Activated T-cell treated with anti-CD3 and anti-CD28 coated beads, Interleukin-2, amount 50 U/mL, for 48 hours (primary cell): ENCODE measurements at regions not wholly inside any gene's neighbourhood (a gene's known extent, or its start where the extent isn't known, plus 50 kb on each side); places are given as distances from the start of the nearest gene placed in this dataset.

Experiments
- DNase-seq, 2 experiments: peaks; one replicate each; pipeline ENCODE4 v3.0.0-alpha.2; 2020

DNA sequence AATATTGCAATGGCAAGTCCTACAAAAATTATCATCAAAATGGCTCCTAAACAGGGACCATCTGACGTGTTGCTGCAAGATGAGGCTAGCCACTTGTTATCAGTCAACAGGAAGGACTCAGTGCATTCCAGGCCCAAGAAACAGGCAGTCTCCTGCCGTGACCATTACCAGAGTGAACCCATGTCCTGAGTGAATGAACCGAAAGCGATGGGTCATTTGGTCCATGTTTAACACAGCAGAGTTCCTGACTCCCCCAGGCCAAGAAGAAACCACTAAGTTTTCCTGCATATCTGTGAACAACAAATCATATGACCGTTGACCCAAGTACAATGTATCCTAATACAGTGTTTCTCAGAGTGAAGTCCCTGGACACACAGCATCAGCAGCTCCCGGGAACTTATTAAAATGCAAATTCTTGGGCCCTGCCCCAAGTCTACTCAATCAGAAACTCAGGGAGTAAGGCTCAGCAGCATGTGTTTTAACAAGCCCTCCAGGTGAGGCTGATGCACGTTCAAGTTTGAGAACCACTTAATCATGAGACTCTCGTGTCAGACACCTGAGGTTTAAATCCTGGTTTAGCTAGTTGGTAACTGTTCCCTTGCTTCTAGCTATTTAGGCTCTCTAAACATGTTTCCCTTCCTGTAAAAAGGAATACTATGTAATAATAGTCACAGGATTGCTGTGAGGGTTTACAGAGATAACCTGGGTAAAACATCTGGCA is 429.4 kb upstream of the MAF start:
- DNase-seq: no peak

DNA sequence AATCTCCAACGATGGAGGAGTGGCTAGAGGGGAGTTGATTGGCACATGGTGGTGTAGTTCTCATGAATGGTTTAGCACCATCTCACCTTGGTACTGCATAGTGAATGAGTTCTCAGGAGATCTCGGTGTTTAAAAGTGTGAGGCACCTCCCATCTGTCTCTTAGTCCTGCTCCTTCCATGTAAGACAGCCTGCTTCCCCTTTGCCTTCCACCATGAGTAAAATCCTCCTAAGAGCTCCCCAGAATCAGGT is 428.8 kb upstream of the MAF start:
- DNase-seq: no peak

DNA sequence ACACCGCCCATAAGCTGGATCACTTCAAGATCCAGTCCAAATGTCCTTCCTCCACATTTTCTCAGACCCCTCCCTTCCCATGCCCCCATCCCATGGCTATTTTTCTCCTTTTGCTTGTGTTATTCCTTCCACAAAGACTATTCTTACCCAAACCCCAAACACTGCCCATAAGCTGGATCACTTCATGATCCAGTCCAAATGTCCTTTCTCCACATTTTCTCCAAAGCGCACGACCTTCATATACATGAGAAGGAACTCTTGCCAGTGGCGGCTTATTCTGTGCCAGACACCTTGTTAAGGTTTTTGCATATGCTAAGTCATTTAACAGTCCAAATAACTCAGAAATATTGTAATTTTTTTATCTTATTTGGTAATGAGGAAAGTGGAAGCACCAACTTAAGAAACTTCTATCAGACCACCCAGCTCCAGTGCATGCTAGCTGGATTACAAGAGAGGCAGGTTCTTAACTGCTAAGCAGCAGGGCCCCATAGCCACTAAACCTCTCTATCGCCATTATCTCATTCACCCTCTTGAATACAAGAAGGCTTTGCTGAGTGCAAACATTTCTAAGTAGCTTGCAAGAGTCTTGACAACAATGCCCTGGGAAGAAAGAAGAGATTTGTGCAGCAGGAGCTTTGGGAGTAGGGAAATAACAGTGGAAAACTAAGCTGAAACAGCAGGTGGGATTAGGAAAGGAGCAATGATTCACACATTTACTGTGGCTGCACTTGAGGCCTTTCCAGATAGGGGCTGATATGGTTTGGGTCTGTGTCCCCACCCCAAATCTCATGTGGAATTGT is 428.2 kb upstream of the MAF start:
- no peak for DNase-seq

DNA sequence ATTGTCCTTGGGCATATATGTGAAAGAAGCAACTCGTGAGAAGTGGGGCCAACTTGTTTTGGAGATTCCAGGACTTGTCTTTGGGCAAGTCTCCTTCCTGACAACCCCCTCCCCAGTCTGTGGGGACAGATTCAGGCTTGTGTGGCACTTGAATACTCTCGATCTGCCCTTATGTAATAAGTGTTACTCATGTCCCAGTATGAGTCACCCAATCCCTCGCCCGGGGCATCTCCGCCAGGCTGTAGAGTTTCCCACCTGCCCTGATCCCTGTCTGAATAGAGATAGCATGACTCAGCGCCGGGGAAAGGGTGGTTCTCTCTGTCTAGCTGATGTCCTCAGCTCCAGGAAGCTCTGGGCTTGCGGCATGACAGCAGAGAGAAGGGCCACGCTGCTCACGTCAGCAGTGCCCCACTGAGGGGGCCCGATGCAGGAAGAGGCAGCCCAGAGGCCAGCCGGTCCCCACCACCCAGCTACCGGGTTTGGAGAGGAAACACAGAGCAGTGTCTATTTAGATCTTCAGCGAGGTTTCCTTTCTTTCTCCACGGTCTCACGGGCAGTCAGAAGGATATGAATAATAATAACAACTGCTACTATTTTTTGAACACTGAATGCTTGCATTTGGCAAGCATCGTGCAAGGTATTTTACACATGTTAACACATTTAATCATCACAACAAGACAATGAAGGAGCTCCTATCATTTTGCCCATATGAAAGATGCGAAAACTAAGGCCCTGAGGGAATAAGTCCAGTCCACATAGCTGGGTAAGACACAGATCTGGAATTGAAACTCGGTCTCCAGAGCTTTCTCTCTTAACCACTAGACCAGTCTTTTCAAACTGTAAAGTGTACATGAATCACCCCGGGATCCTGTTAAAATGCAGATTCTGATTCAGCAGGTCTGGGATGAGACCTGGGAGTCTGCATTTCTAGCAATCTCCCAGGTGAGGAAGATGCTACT is 426.7 kb upstream of the MAF start:
- DNase-seq: peak; percentile 53 to 66

DNA sequence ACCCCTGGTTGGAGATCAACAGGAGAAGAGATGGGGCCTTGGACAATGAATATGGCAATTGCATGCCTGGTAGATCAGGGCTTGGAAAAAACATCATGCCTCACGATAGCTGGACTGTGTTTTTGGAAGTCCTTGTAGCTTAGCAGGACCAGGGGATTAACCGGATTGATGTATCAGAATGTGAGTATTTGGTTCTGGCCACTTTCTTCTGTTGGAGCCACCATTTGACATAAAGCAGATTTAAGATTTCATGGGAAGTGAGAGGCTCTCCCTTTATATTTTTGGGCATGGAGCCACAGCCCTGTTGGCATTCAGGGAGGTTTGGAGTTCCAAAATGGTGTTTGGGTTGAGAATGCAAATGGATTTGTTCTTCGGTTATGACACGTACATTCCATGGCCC is 424.7 kb upstream of the MAF start:
- DNase-seq: no peak

DNA sequence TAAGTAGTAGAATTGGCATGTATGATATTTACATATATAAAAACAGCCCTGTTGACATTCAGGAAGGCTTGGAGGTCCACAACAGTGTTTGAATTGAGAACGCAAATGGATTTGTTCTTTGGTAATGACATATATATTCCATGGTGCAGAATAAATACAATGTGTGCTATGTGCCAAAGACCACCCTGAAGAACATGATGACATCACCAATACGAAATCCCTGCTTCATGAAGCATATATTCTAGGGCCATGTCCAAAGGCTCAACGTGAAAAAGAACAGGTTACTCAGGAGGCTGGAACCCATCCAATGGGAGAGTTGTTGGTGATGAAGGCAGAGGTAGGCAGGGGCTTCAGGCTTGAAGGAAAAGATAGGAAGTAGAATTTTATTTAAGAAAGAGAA is 423.9 kb upstream of the MAF start:
- no peak for DNase-seq

DNA sequence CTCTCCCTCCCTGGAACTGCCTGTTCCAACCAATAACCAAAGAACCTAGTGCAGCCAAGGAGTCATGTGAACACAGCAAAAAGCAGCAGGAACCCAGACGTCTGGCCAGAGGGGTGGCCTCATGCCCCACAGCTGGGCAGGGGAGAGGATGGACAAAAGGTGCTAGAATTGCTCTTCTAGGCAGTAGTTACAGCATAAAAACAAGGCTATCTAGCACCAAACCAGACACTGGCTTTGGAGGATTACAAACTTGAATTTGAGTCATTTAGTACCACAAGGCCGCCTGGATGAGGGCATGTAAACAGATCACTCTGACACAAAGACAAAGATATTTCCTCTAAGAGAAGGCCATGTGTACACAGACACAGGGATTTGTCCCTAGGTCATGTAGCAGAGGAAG is 423.3 kb upstream of the MAF start:
- DNase-seq: no peak

DNA sequence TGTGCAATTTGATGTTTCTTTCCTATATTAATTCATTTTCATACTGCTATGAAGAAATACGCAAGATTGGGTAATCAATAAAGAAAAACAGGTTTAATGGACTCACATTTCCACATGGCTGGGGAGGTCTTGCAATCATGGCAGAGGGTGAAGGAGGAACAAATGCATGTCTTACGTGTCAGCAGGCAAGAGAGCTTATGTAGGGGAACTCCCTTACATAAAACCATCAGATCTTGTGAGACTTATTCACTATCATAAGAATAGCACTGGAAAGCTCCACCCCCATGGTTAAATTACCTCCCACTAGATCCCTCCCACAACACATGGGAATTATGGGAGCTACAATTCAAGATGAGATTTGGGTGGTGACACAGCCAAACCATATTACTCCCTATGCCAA is 418.9 kb upstream of the MAF start:
- no peak for DNase-seq

DNA sequence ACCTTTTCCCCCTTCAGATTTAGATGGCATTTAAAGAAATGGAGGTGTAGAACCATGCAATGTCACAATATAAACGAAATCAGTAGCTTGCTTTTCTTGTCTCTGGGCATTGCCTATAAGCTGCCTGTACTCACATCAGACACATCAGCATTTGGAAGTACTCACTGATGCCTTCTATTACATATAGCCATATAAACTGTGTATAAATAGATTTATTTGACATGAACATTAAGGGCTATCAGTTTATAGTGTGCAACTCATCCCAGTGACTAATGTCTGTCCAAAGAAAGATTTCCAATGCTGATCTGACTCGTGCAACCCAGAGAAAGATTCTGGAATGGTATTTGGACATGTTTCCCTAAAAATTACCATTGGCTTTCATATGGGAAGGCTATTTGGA is 417.9 kb upstream of the MAF start:
- DNase-seq: no peak

DNA sequence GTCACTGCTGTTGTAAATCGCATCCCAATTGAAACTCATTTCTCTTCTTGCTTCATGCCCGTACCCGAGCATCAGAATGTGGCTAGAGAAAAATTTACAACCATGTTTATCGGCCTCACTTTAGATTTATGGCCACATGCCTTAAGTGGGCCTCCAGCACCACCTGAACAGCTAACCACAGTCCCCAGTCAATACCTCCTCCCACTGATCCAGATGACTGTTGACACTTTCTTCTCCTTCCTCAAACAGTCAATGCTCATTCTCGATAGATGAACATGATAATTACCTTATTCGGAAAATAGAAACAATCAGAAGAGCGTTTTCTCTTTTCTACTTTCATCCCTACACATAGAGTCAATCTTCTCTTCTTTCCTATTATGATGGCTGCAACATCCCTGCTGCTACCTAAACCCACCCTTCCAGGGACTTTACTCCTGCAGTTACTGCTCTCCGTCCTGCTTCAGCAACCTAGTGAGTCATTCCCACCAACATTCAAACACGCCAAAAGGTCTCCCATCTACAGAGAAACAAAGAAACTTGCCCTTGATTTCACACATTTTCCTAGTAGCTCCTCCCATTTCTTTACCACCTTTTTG is 416.3 kb upstream of the MAF start:
- DNase-seq: no peak

DNA sequence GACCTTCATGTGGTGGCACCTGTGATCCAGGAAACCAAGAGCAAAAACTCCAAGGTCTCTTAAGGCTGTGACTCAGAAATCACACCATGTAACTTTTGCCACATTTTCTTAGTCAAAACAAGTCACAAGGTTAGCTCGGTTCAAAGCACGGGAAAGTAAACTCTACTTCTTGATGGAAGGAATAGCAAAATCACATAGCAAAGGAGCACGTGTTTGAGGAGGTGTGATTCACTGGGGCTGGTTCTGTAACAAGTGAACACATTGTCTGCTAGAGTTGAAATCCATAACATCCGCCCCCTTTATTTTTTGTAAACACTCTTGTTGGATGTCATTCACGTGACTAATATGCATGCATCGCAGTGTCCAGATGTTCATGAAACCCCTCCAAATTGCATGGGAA is 415.0 kb upstream of the MAF start:
- DNase-seq: no peak

DNA sequence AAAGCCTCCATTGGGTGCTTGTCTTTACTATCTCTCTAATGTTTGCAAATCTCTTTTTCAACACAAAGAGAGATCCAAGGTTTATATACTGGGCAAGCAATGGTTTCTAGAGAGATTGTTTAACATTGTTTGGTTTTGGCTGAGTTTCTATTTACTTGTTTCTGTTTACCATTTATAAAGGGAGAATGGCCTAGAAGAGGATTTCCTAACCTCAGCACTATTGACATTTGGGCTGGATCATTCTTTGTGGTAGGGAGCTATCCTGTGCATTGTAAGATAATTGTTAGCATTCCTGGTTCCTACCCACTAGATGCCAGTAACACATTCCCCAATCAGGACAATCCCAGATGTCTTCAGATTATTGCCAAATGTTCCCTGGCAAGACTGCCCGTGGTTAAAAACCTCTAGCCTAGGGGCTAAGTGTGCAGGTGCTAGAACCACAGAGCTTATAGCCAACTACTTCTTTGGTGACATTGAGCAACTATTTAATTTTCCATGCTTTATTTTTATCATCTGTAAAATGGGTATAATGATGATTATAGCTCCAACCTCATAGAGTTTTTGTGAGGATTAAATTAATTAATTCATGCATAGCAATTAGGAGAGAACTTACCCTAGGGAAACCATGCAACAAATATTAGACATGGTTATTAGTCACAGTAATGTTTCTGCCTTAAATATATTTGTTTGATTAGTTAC is 413.9 kb upstream of the MAF start:
- no peak for DNase-seq

DNA sequence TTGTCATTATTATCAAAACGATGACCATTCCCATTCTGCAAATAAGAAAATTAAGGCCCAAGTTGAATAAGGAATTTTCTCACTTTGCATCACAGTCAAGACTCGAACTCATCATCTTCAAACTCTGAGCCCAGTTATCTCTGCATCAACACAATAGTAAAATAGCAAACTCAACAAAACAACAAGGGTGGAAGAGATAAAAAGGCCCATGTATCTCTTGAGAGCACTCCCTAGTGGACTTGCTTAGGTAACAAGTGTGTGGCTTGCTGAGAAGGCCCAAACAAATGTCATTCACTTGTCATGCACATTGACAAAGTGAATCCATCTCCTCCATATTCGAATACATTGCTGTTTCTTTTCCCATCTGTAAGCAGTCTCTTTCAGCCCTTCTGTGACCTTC is 412.0 kb upstream of the MAF start:
- no peak for DNase-seq

DNA sequence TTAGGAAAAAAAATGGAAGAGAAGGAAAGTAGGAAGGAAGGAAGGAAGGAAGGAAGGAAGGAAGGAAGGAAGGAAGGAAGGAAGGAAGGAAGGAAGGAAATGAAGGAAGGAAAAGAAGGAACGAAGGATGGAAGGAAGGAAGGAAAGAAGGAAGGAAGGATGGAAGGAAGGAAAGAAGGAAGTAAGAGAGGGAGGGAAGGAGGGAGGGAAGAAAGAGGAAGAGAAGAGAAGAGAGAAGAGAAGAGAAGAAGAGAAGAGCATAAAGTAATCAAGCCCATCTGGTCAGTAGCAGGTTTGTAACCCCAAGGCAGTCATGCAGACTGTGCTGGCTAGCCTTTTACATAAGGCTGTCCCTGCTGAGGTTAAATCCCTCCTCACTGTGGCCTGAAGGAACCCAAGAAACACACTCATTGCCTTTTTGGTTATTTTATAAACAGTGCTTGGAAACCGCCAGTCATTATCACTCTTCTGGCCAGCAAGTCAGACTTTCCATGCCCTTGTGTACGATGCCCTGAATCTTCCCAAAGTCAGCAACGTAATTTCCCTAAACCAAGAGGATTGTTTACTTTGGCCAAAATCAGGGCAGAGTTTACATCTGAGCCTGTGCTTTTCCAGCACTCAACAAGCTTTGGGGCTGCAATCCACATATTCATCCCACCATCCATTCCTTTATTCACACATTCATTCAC is 409.6 kb upstream of the MAF start:
- DNase-seq: no peak

DNA sequence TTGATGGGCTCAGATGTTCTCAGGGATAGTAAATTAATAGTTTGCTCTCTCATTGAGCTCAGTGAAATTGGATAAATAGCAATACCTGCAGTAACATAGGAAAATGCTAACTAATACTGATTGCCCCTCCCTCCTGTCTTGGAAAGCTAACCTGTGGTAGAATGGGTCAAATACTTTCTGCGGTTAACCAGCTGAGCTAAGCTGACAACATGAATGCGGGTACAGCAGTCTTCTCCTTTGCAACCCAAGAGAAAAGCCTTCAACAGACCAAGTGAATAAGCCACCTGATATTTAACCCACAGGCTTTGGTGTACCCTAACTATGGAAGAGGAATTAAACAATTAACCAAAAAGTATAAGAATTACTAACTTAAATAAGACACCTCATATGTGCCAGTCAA is 408.3 kb upstream of the MAF start:
- no peak for DNase-seq

DNA sequence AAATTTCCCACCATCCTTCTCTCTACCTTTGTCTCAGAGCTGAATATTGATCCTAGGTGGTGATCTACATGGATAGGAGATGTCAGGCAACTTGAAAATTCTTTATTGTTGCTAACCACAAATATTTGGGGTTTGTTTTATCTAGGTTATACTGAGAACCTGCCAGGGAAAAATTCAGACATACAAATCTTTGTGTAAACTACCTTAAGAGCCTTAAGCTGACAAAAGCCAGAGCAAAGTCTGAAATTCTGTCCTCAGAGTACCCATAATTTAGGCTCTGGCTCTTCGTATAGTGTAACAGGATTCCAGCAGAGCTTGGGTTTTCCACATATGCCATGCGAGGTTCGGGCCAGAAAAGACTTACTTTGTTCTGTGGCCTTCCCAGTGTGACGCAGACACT is 406.7 kb upstream of the MAF start:
- DNase-seq: no peak

DNA sequence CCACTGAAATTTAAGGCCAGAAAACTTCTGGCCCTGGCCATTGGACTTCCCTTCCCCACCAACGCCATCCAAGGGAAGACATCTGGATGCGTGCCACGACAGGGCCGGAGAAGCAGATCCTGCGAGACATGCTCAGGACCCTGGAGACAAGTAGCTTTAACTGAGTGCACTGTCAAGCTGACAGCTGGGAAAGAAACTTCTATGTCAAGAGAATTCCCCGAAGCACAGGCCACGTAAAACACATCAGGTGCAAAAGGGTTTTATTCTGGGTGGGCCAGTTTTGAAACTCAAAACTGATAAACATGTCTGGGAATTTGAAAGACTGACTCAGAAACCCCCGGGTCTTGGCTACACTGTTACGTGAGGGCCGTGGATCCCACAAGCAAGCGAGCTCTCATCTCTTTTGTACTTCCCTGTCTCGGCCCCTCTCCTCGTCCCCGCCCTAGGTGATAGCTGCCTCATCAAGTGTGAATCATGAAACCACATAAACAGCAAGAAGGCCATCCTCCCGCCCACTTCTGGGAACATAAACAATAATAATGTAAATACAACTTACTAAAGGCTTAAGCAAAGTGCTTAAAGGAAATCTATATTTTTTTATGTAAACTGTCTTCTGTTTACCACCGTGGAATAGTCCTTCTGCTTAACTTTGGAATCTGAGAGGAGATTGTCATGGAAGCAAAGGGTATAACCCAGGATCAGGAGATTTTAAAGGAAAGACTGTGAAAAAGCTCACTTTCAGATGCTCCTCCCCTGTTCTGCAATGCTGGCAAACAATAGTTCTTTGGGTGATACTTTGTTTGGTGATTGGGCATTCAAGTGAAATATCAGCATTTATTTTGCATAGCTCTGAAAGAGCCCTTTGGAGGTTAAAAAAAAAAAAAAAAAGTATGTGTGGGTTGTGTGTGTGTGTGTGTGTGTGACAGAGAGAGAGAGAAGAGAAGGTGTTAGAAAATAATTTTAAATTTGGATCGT is 406.0 kb upstream of the MAF start:
- no peak for DNase-seq

DNA sequence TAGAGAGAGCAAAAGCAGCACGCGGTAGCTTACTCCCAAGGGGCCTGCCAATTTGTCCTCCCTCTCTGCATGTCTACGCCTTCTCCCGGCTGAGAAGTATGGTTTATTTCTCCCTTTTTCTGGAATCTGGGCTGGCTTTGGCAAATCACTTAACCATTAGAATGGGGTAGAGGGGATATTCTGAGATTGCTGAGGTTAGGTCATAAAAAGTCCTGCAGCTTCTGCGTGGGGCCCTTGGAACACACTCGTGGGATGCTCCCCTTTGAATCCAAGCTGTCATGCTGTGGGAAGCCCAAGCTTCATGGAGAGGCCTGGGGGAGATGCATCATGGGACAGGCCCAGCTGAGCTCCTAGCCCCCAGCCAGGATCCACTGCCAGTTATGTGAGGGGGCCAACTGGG is 403.6 kb upstream of the MAF start:
- DNase-seq: no peak

DNA sequence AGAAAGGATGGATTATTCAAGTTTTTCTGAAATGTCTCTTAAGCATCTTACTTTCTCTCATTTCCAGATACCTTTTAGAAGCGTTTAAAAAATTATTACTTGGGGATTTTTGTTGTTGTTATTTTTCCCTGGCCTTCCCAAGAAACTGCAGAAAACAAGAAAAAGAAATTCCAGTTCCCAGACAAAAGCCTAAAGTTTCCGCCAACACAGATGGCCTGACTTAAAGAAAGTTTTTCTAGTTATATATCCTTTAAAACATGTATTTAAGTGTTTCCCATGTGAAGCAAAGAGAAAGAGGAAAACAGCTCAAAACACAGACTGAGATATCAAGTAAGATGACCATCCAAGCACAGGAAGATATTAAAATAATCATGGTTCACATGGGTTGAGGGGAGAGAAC is 401.7 kb upstream of the MAF start:
- no peak for DNase-seq

DNA sequence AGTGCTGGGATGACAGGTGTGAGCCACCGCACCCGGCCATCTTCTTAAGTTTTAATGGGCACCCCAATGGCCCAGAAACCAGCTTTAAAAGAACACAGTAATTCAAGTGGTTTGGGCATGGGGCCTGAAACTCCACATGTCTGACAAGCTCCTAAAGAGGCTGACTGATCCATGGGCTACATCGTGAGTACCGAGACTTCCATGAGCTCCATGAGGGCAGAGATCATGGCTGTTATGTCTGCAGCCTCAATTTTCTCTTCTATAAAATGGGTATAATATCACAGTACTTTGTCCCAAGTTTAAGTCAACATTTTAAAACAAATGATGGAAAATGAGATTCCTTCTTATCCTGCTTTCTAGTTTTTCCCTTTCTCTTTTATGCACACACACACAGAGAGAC is 397.6 kb upstream of the MAF start:
- DNase-seq: no peak

DNA sequence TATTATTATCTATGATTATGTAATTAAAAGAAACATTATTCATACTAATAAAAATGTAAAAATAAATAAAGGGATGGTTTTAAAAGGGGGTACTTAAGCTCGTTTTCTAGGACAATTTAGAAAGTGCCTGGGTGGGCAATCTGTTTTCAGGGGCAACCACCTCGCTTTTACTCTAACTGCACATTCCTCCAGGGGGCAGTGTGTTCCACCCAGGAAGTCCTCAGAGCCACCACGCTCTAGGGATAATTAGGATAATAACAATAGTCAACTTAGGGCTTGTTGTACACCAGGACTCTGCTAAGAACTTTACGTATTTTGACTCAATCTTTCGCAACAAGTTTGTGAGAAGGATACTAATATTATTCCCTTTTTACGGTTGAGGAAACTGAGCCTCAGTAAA is 396.7 kb upstream of the MAF start:
- no peak for DNase-seq
